SU-DHL-6 (cell line): ENCODE measurements at regions not wholly inside any gene's neighbourhood (a gene's known extent, or its start where the extent isn't known, plus 50 kb on each side); places are given as distances from the start of the nearest gene placed in this dataset.

Experiments used
- EZH2phosphoT487 ChIP-seq: fragments of 200-600 bp; sonication (generic), shearing (Covaris generic); conservative IDR thresholded peaks from 2 replicates; pipeline ENCODE4 v1.6.1; 2018; ENCODE audit warnings: mild to moderate bottlenecking, antibody characterized with exemption, low read length, moderate library complexity, mixed read lengths
- TF ChIP-seq, protein P1 (sequence below): fragments of 200-600 bp; sonication (generic); IDR thresholded peaks from one replicate; pipeline ENCODE4 v1.5.1; 2017; ENCODE audit warnings: antibody characterized with exemption, mild to moderate bottlenecking, low read length, moderate library complexity; ENCODE audit not compliant: insufficient read depth, poor library complexity, severe bottlenecking

DNA sequence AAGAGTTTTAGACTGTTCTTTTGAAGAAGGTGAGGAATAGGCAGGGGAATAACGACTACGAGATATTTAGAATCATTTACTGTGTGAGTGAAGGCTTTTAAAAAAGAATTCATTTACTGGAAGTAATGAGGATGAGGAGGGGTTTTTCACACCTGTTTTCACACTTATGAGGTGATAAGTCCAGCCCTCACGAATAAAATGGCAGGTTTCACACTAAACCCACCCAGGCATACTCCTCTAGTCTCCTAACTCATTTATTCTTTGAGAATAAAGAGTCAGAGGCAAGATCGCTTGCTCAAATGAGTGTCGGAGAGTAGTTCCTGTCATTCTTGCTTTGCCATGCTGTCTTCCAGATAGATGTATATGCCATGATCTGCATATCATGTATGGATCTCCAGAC, 79.0 kb upstream of the ZEB2 start:
- TF ChIP-seq, protein P1, sequence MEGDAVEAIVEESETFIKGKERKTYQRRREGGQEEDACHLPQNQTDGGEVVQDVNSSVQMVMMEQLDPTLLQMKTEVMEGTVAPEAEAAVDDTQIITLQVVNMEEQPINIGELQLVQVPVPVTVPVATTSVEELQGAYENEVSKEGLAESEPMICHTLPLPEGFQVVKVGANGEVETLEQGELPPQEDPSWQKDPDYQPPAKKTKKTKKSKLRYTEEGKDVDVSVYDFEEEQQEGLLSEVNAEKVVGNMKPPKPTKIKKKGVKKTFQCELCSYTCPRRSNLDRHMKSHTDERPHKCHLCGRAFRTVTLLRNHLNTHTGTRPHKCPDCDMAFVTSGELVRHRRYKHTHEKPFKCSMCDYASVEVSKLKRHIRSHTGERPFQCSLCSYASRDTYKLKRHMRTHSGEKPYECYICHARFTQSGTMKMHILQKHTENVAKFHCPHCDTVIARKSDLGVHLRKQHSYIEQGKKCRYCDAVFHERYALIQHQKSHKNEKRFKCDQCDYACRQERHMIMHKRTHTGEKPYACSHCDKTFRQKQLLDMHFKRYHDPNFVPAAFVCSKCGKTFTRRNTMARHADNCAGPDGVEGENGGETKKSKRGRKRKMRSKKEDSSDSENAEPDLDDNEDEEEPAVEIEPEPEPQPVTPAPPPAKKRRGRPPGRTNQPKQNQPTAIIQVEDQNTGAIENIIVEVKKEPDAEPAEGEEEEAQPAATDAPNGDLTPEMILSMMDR = no peak
- TF ChIP-seq EZH2phosphoT487 = no peak
